HG02642 (cell line): ENCODE measurements at regions not wholly inside any gene's neighbourhood (a gene's known extent, or its start where the extent isn't known, plus 50 kb on each side); places are given as distances from the start of the nearest gene placed in this dataset.
"Not testable (repeated sequence)": the region's sequence is repeated elsewhere in the genome, so short reads cannot be mapped to it uniquely, and the experiment has no call there.

ENCODE experiments used
- ATAC-seq: cut with Tn5 transposase; IDR thresholded peaks from one replicate; pipeline ENCODE4 v1.9.1; 2021; ENCODE audit warnings: mild to moderate bottlenecking; ENCODE audit not compliant: unreplicated experiment, poor library complexity

DNA sequence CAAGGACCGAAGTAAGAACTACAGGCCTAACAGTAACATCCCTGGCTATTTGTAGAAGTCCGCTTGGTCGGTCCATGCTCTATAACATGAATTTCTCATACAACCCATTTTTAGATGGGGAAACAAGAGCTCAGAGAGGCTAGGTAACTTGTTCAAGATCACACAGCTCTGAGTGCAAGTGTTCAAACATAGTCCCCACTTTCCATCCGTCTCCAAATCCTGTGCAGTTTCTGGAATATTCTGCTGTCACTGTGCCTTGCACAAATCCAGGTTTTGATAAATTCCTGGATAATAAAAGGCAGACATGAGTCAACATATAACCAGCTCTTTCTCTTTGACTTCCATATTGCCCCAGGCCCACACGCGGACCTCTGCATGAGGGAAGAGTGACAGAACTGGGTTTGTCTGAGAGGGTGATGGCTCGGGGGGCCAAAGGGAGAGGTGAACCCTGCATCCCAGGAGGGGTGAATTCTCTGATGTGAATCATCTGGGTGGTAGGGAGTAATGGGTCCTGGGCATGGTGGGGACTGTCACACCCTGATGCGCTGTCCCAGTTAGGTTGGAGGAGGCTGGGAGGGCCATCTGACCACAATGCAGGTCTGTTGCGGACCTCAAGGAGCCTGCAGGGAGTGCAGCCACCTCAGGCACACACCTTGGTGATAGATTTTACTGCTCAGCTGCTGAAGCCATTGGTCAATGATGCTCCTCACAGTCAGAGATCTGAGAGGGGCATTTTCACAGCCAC lies 162.2 kb downstream of the SMAD6 start:
- ATAC-seq, result no peak

DNA sequence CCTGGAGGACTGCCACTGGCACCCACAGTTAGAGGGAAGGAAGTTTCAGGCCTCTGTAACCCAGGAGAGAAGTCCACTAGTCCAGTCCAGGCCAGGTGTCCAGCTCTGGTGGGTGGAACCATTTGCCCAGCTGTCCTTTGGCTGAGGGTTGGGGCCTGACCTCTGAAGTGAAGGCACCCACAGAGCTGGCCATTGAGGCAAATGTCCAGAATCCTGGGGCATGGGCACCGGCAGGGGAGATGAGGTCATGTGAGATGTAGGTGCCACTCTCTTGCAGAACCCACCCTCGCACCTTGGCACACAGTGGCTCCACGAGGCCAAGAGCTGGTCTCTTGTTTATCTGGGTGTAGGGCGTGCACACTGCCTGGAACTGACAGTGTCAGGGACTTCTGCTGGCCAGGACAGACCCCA lies 162.8 kb downstream of the SMAD6 start:
- ATAC-seq, result no peak

GRCh38 chr15:66865622-66866611 lies 163.9 kb downstream of the SMAD6 start:
- peak; percentile 72 for ATAC-seq

- no peak for ATAC-seq
These were observed 164.6 kb downstream of the SMAD6 start for GRCh38 chr15:66866656-66867055.

- no peak for ATAC-seq
These were observed 166.9 kb downstream of the SMAD6 start for GRCh38 chr15:66868918-66869317.

DNA sequence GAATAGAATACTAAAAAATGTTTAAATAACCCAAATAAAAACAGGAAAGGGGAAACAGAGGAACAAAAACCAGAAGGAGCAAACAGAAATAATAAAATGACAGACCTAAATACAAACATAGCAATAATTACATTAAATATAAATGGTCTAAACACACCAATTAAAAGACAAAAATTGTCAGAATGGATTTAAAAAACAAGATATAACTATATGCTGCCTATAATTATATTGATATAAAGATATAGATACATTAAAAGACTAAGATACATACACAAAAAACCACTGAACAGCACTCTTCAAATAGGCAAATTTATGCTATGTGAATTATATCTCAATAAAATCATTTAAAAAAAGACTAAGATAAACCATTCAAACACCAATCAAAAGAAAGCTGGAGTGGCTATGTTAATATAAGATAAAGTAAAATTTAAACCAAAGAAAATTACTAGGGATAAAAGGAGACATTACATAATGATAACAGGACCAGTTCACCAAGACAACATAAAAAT lies 168.9 kb downstream of the SMAD6 start:
- no peak for ATAC-seq

DNA sequence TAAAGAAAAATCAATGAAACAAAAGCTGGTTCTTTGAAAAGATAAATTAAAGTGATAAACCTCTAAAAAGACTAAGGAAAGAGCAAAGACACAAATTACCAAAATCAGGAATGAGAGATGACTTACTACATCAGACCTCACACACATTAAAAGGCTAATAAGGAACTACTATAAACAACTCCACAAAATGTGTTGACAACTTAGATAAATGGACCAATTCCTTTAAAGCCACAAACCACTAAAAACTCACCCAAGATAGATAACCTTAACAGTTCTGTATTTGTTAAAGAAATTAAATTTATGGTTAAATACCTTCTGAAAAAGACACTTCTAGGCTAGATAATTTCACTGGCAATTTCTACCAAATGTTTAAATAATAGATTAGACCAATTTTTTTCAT lies 170.4 kb downstream of the SMAD6 start:
- no peak for ATAC-seq

DNA sequence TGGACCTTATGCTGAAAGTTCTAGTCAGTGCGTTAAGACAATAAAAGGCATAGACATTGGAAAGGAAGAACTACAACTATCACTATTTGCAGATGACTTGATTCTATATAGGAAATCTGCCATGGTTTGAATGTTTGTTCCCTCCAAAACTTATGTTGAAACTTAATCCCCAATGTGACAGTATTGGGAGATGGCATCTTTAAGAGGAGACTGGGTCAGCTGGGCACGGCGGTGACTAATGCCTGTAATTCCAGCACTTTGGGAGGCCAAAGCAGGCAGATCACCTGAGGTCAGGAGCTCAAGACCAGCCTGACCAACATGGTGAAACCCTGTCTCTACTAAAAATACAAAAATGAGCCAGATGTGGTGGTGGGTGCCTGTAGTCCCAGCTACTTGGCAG lies 171.3 kb downstream of the SMAD6 start:
- ATAC-seq, result not testable (repeated sequence)

GRCh38 chr15:66873856-66874255 lies 171.8 kb downstream of the SMAD6 start:
- ATAC-seq, result no peak

GRCh38 chr15:66875588-66876420 lies 173.8 kb downstream of the SMAD6 start:
- no peak for ATAC-seq

DNA sequence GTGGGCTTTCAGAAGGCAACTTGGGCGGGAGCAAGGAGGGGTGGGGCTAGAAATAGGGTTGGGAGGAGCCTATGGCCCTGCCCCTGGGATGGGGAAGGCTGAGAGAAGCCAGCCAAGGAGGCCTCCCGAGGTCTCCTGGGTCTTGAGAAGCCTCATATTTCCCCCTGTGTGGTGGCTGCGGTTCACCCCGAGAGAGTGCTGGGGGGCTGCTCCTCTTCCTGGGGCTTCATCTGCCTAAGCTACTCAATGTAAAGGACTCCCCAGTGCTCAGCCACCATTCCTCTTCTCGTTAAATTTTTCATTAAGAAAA lies 174.3 kb downstream of the SMAD6 start:
- ATAC-seq, result no peak

GRCh38 chr15:66876731-66877476 lies 174.9 kb downstream of the SMAD6 start:
- no peak for ATAC-seq

GRCh38 chr15:66877477-66878271 lies 175.6 kb downstream of the SMAD6 start:
- ATAC-seq, result no peak

- ATAC-seq, result no peak
These were observed 176.7 kb downstream of the SMAD6 start for GRCh38 chr15:66878761-66879160.

GRCh38 chr15:66879531-66880368 lies 177.7 kb downstream of the SMAD6 start:
- no peak for ATAC-seq

GRCh38 chr15:66880380-66881155 lies 178.5 kb downstream of the SMAD6 start:
- ATAC-seq, result no peak

GRCh38 chr15:66881173-66881905 lies 179.3 kb downstream of the SMAD6 start:
- no peak for ATAC-seq
